HUES64 (cell line): ENCODE measurements at regions not wholly inside any gene's neighbourhood (a gene's known extent, or its start where the extent isn't known, plus 50 kb on each side); places are given as distances from the start of the nearest gene placed in this dataset.

ENCODE experiments used
- H3K27ac ChIP-seq: 2 replicates; pipeline ENCODE4 v1.7.0; 2013; ENCODE audit warnings: low read depth, low read length, inconsistent platforms
- H3K27me3 ChIP-seq: 2 replicates; pipeline ENCODE4 v1.6.1; 2013; ENCODE audit warnings: mild to moderate bottlenecking, low read length; ENCODE audit not compliant: insufficient read depth
- H3K36me3 ChIP-seq: 2 replicates; pipeline ENCODE4 v1.6.1; 2013; ENCODE audit warnings: mild to moderate bottlenecking, low read length; ENCODE audit not compliant: insufficient read depth
- H3K4me1 ChIP-seq: 2 replicates; pipeline ENCODE4 v1.6.1; 2013; ENCODE audit warnings: mild to moderate bottlenecking, low read length, moderate library complexity; ENCODE audit not compliant: insufficient read depth
- H3K4me3 ChIP-seq: 2 replicates; pipeline ENCODE4 v1.5.1; 2013; ENCODE audit warnings: mild to moderate bottlenecking, low read length, moderate library complexity
- H3K9ac ChIP-seq: 2 replicates; pipeline ENCODE4 v1.6.1; 2013; ENCODE audit warnings: mild to moderate bottlenecking, low read depth, low read length
- H3K9me3 ChIP-seq: 2 replicates; pipeline ENCODE4 v1.6.1; 2013; ENCODE audit warnings: low read depth, low read length; ENCODE audit not compliant: insufficient read depth
- WGBS: fragments of 150-250, 120-280 bp; methylation state at CpG from one replicate; pipeline ENCODE4 v1.1.7; 2013; ENCODE audit warnings: missing lambda C conversion rate; 5-methylcytosine and 5-hydroxymethylcytosine counted together

DNA sequence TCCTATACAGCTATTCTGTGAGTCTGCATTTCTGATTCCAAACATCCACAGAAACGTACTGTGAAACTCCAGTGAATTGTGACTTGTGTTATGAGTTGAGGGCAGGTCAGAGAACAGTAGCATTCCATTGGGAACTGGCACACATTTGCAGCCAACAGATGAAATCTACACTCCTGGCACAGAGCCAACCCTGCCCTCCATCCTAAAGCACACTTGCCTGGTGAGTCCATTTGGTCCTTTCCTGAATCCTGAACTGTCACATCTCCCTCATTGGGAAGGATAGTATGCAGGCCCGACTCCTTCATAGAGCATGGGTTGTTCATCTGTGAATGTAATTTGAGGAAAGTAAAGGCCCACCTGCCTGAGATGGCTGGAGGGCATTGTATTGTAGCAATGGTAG is 314.3 kb upstream of the RASGRP1 start:
- WGBS, result 89% methylated on average over 2 of the region's 2 CpGs

DNA sequence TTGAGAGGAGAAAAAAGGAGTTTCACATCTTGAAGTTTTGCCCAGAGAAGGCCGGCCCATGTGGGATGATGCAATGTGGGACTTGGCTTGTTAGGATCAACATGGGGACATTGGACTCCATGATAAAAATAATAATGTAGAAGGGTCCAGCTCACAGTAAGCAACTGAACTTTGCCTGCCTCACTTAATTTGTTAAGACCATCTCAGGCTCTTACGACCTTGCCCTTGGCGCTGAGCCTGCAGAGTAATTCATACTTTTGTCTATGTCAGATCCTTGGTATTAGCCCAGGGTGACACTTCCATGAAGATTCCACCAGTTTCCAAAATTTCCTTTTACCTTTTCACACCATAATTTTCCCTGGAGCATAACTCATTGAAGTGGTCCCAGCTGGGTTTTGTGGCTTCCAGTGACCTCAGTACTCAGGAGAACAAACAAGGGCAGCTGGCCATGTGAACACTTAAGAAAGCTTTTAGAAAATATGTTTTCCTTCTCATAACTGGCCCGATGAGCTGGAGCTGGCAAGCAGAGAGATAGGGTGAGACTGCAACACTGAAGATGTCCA is 315.4 kb upstream of the RASGRP1 start:
- no peak overlapping the region for H3K9ac ChIP-seq
- no peaks in the 10 kb centered on the region for H3K4me1 ChIP-seq
- 92% methylated on average over 4 of the region's 4 CpGs for WGBS
- no peaks in the 10 kb centered on the region for H3K27me3 ChIP-seq
- H3K9me3 ChIP-seq, result 0 out of 2 replicates have a peak, but pooled peaks cover 4% of the 10 kb centered on the region
- H3K27ac ChIP-seq, result no peak overlapping the region
- H3K36me3 ChIP-seq, result no peaks in the 10 kb centered on the region
- H3K4me3 ChIP-seq, result no peak overlapping the region

More for the DNA sequence above, 314.3 kb upstream of the RASGRP1 start:
- Histone ChIP-seq H3K9me3 (0 out of 2 replicates have a peak, but pooled peaks cover 4% of the 10 kb centered on the region), H3K9ac (no peak overlapping the region), H3K4me3 (no peak overlapping the region), H3K4me1 (no peaks in the 10 kb centered on the region), H3K27me3 (no peaks in the 10 kb centered on the region), H3K27ac (no peak overlapping the region), H3K36me3 (no peaks in the 10 kb centered on the region)

DNA sequence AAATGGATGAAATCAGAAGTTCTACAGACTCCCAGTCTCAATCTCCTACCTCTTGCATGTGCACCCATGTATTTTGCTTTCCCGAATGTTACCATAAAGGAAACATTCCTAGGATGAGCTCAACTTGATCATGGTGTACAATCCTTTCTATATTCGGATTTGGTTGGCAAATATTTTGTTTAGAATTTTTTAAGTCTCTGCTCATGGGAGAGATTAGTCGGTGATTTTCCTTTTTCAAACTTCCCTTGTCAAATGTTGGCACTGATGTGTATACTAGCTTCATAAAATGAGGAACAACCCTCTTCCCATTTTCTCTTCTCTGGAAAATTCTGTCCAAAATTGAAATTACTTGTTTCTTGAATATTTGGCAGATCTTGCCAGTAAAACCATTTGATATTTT is 317.6 kb upstream of the RASGRP1 start:
- WGBS, result 96% methylated on average over 3 of the region's 3 CpGs
- Histone ChIP-seq H3K9me3 (no peaks in the 10 kb centered on the region), H3K9ac (no peak overlapping the region), H3K4me3 (no peak overlapping the region), H3K36me3 (no peaks in the 10 kb centered on the region), H3K27me3 (no peaks in the 10 kb centered on the region), H3K4me1 (no peaks in the 10 kb centered on the region), H3K27ac (no peak overlapping the region)

DNA sequence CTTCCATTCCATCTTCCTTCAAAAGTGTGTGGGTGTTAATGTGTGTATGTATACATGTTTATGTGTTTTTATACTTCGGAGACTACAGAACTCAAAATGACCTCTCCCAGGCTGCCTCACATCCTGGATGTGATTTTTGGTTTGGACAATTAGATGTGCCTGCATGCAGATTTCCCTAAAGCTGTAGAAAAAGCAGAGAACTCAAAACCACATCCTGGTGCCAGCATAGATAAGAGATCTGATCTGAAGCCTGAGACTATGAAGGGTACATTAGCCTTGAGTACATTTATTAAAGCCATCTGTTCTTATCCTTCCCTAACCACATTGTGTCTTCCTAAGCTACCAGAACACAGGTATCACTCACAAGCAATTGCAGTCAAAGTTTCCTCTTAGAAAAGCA is 319.4 kb upstream of the RASGRP1 start:
- Histone ChIP-seq H3K36me3 (no peaks in the 10 kb centered on the region), H3K4me1 (no peaks in the 10 kb centered on the region), H3K4me3 (no peak overlapping the region), H3K9ac (no peak overlapping the region), H3K27ac (no peak overlapping the region), H3K9me3 (no peaks in the 10 kb centered on the region), H3K27me3 (no peaks in the 10 kb centered on the region)
- WGBS, result 100% methylated on average over 1 of the region's 1 CpG

DNA sequence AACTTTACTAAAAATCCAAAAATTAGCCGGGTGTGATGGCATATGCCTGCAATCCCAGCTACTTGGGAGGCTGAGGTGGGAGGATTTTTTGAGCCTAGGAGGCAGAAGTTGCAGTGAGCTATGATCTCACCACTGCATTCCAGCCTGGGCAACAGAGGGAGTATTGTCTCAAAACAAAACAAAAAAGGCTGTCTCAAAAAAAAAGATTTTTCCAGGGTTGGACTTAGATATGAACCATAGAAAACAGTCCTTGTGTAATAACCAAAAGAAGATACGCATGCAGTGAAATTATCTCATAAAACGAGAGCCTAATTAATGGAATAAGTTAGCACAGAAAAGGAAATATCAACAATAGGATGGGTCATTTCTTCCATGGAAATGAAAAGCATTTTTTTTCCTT is 320.4 kb upstream of the RASGRP1 start:
- no peaks in the 10 kb centered on the region for H3K9me3 ChIP-seq
- no peak overlapping the region for H3K9ac ChIP-seq
- no peak overlapping the region for H3K4me3 ChIP-seq
- H3K4me1 ChIP-seq, result no peaks in the 10 kb centered on the region
- no peak overlapping the region for H3K27ac ChIP-seq
- 88% methylated on average over 3 of the region's 3 CpGs for WGBS
- no peaks in the 10 kb centered on the region for H3K27me3 ChIP-seq
- no peaks in the 10 kb centered on the region for H3K36me3 ChIP-seq

DNA sequence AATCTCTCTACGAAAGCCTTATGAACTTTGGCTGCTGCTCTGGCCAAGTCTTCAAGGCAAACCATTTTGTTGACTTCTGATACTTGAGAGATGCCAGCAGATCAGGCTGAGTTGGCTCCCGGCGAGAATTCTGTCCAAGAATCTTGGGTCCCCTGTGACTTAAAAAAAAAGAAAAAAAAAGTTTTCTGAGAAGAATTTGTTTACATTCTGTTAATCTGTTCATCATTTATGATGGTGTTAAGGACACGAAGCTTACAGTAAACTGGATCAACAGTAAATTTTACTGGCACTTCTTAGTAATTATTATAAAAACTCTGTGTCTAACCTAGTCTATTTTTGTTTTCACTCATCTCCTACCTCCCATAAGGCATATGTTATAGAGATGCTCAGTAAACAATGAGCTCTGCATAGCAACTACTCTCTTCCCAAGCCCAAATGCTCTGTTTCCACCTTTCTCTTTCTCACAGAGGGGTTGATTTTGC is 320.9 kb upstream of the RASGRP1 start:
- H3K4me1 ChIP-seq, result no peaks in the 10 kb centered on the region
- no peak overlapping the region for H3K9ac ChIP-seq
- no peaks in the 10 kb centered on the region for H3K36me3 ChIP-seq
- WGBS, result 96% methylated on average over 4 of the region's 4 CpGs
- no peaks in the 10 kb centered on the region for H3K9me3 ChIP-seq
- no peaks in the 10 kb centered on the region for H3K27me3 ChIP-seq
- no peak overlapping the region for H3K4me3 ChIP-seq
- H3K27ac ChIP-seq, result no peak overlapping the region

DNA sequence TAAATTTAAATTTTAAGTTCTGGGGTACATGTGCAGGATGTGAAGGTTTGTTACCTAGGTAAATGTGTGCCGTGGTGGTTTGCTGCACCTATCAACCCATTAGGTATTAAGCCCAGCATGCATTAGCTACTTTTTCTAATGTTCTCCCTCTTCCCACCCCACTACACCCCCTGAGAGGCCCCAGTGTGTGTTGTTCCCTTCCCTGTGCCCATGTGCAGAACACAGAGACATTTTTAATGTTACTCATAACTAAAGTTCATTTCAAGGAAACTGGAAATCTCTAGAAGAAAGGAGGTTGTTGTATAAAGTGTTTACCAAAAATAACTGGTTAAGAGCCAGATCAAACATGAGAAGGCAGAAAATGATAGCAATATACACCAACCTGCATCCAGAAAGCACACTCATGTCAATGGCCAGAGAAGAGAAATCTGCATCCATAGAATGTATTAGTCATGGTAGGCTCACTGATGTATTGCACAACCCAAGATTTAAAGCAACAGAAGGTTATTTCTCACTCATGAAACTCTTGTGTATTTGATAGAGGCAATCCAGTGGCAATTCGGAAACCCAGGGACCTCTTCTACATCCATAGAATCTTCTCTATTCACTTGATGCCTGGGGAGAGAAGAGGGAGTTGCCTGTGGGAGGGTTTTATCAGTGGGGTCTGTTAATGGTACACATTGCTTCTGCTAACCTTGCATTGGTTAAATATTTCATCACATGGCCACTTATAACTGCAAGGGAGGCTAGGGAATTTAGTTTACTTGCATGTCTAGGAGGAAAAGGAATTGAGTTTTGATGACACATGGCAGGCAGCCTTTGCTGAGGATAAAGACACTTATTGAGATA is 321.9 kb upstream of the RASGRP1 start:
- Histone ChIP-seq H3K4me1 (no peaks in the 10 kb centered on the region), H3K9ac (no peak overlapping the region), H3K27me3 (no peaks in the 10 kb centered on the region), H3K4me3 (no peak overlapping the region), H3K9me3 (no peaks in the 10 kb centered on the region), H3K27ac (no peak overlapping the region), H3K36me3 (no peaks in the 10 kb centered on the region)
- 92% methylated on average over 1 of the region's 2 CpGs for WGBS

DNA sequence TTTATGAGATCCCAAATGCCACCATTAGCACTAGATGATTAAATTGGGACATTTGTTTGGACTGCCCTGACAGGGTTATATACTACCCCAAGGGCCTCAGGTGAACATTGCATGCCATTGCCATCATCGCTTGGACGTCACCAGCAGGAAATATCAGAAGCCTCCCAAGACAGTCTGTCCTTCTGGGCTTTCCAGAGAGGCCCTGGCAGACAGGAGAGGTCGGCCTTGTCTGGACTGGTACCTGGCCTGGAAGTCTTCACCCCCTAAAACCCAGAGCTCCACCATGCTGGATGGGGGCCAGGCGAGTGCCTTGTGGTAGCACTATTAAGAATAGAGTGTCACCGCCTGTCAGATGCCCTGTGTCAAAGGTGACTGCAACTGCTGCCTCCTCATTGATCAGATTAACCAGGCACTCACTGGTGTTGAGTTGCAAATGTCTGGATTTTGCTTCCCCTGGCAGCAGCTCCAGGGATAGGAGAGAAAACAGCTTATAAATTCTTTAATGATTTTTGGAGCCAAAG is 324.1 kb upstream of the RASGRP1 start:
- H3K4me3 ChIP-seq, result no peak overlapping the region
- no peaks in the 10 kb centered on the region for H3K36me3 ChIP-seq
- no peaks in the 10 kb centered on the region for H3K27me3 ChIP-seq
- H3K9me3 ChIP-seq, result no peaks in the 10 kb centered on the region
- no peak overlapping the region for H3K9ac ChIP-seq
- WGBS, result 89% methylated on average over 5 of the region's 5 CpGs
- no peak overlapping the region for H3K27ac ChIP-seq
- H3K4me1 ChIP-seq, result no peaks in the 10 kb centered on the region

DNA sequence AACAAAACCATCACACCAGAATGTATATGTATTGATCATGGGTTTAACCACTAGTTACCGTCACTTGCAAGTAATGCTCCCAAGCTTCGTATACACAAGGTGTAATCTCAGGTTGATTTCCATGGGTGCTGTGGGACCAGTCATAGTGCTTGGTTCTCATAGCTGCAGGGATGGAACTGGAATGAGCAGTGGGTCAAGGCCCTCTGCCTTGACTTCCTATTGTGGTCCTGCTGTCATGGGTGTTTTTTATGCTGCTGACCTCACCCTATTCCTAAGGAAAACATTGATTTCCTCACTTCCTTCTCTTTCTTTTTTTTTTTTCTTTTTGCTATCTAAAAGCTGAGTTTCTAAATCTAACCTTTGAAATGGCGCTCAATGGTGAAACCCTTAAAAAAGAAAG is 325.6 kb upstream of the RASGRP1 start:
- no peaks in the 10 kb centered on the region for H3K36me3 ChIP-seq
- H3K9ac ChIP-seq, result no peak overlapping the region

DNA sequence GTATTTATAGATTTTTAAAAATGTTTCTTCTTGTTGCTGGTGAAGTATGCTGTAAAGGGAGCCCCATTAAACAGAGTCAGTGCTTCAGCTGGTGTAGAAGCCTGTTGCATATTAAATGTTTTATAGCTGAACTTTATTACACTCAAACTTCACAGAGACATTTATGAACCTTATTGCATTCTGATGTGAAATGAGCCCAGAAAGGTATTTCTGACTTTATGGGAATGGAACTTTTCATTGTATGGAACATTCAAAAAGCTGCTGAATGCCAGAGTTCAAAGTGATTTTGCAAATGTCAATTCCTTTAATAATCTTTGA is 329.3 kb upstream of the RASGRP1 start:
- H3K4me1 ChIP-seq, result no peaks in the 10 kb centered on the region; the same call in 1 of the 2 replicates
- no peak overlapping the region for H3K4me3 ChIP-seq
- no peaks in the 10 kb centered on the region for H3K36me3 ChIP-seq
- H3K9ac ChIP-seq, result no peak overlapping the region
- H3K27me3 ChIP-seq, result no peaks in the 10 kb centered on the region
- H3K27ac ChIP-seq, result no peak overlapping the region
- H3K9me3 ChIP-seq, result no peaks in the 10 kb centered on the region

More for the DNA sequence above, 325.6 kb upstream of the RASGRP1 start:
- Histone ChIP-seq H3K9me3 (no peaks in the 10 kb centered on the region), H3K4me3 (no peak overlapping the region), H3K27ac (no peak overlapping the region), H3K27me3 (no peaks in the 10 kb centered on the region), H3K4me1 (no peaks in the 10 kb centered on the region; the same call in 1 of the 2 replicates)
- 99% methylated on average over 3 of the region's 3 CpGs for WGBS

DNA sequence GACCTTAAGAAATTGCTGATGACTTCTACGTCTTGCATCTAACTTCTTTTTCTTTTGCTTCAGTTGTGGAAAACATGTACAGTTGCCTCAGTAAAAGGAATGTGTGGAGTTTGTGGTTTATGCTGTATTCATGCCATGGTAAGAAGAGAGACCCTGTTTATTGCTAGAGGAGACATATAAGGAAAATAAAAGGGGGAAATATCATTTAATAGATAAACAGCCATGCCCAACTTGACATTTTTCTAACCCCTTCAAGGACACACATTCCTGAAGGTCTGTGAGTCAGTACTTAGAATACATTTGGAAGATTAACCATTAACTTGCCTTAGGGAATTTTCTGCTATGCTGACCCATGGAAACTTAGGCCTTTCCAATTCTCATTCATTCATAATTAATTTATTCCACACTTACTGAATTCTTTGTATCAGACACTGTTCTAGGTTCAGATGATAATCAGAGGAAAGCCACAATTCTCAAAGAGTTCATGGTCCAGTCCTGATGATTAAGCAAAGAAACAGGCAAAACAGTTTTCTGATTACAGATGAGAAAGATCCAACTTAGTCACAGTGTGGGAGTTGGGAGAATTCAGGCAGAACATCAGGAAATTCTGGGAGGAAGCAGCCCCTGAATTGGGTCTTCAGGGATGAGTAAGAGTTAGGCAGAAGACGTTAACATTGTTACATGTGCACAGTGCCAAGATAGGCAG is 329.8 kb upstream of the RASGRP1 start:
- H3K4me1 ChIP-seq, result no peaks in the 10 kb centered on the region; the same call in 1 of the 2 replicates
- 86% methylated on average over 2 of the region's 2 CpGs for WGBS
- H3K4me3 ChIP-seq, result no peak overlapping the region
- no peaks in the 10 kb centered on the region for H3K27me3 ChIP-seq
- H3K9me3 ChIP-seq, result no peaks in the 10 kb centered on the region
- H3K36me3 ChIP-seq, result no peaks in the 10 kb centered on the region
- no peak overlapping the region for H3K9ac ChIP-seq
- no peak overlapping the region for H3K27ac ChIP-seq
